LNCaP clone FGC (cell line): ENCODE measurements at regions not wholly inside any gene's neighbourhood (a gene's known extent, or its start where the extent isn't known, plus 50 kb on each side); places are given as distances from the start of the nearest gene placed in this dataset.

Experiments used
- DNase-seq: peaks from one replicate; pipeline ENCODE4 v3.0.0-alpha.2; 2011; ENCODE audit warnings: low read depth
- H3K4me3 ChIP-seq: 2 replicates; pipeline ENCODE4 v1.5.1; 2011; ENCODE audit warnings: mild to moderate bottlenecking, low read depth, low read length, control low read depth
- TF ChIP-seq, protein P1 (sequence below): IDR thresholded peaks from 2 replicates; pipeline ENCODE4 v1.5.1; 2012; ENCODE audit warnings: mild to moderate bottlenecking; ENCODE audit not compliant: control insufficient read depth, insufficient read depth; ENCODE audit errors: extremely low read depth

- no peak overlapping the region for H3K4me3 ChIP-seq
- TF ChIP-seq, protein P1, sequence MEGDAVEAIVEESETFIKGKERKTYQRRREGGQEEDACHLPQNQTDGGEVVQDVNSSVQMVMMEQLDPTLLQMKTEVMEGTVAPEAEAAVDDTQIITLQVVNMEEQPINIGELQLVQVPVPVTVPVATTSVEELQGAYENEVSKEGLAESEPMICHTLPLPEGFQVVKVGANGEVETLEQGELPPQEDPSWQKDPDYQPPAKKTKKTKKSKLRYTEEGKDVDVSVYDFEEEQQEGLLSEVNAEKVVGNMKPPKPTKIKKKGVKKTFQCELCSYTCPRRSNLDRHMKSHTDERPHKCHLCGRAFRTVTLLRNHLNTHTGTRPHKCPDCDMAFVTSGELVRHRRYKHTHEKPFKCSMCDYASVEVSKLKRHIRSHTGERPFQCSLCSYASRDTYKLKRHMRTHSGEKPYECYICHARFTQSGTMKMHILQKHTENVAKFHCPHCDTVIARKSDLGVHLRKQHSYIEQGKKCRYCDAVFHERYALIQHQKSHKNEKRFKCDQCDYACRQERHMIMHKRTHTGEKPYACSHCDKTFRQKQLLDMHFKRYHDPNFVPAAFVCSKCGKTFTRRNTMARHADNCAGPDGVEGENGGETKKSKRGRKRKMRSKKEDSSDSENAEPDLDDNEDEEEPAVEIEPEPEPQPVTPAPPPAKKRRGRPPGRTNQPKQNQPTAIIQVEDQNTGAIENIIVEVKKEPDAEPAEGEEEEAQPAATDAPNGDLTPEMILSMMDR: no peak
- no peak for DNase-seq
Observed at GRCh38 chr10:121222842-121223241, 371.7 kb downstream of the WDR11 start.

GRCh38 chr10:121231079-121231478 is 367.2 kb downstream of the FGFR2 start:
- no peak overlapping the region for H3K4me3 ChIP-seq
- no peak for DNase-seq
- TF ChIP-seq, protein P1: no peak

DNA sequence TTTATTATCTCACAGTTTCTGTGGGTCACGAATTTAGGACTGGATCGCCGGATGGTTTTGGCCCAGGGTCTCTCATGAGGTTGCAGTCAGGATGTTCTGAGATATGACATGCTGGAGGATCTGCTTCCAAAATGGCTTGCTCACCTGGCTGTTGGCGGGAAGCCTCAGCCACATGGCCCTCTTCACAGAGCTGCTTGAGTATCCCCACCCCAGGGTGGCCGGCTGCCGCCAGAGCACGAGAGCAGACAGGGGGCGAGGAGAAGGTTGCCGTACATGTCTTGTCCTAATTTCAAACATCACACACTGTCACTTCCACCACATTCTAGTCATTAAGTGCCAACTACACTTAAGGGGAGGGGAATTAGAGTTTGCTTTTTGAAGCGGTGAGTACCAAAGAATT is 365.8 kb downstream of the FGFR2 start:
- TF ChIP-seq, protein P1: no peak
- no peak overlapping the region for H3K4me3 ChIP-seq
- DNase-seq: no peak

DNA sequence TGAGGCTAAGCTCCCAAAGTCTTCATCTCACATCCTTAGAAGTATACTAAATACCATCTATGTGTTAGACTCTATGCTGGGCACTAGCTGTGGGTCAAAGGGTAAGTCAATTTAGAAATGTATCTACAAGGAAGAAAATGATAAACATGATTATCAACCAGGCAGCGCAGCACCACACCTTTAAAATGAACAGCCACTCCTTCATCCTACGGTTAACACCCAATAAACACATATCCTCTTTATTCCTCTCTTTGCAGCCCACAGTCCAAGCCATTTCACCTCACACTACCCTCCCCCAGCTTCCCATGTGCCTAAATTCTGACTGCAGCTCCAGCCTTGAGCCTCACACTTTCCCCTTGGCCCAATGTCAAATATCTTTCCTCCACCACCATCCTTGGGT is 362.6 kb downstream of the FGFR2 start:
- no peak overlapping the region for H3K4me3 ChIP-seq
- TF ChIP-seq, protein P1: no peak
- no peak for DNase-seq

DNA sequence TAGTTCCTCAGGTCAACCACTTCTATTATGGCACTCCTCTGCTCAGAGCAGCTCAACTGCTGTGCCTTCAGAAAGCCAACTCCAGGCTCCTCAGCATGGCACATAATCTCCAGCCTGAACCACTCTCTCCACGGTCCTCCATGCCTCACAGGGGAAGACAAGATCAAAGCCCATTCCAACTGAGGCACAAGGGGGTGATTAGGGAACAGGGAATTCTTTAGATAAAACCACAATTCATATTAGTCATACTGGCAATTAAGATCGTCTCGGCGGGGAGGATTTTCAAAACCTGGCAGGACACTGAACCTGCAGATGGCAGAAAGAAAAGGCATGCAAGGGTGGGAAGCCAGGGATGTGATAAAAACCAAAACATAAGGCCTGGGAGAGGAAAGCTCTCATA is 361.6 kb downstream of the FGFR2 start:
- TF ChIP-seq, protein P1: no peak
- no peak overlapping the region for H3K4me3 ChIP-seq
- no peak for DNase-seq

- no peak for DNase-seq
- TF ChIP-seq, protein P1: no peak
- no peak overlapping the region for H3K4me3 ChIP-seq
Observed at GRCh38 chr10:121237718-121238117, 360.5 kb downstream of the FGFR2 start.

- no peak overlapping the region for H3K4me3 ChIP-seq
- no peak for DNase-seq
- TF ChIP-seq, protein P1: no peak
Observed at GRCh38 chr10:121240011-121240410, 358.2 kb downstream of the FGFR2 start.
